Smooth muscle cell (in vitro differentiated cells): ENCODE measurements at regions not wholly inside any gene's neighbourhood (a gene's known extent, or its start where the extent isn't known, plus 50 kb on each side); places are given as distances from the start of the nearest gene placed in this dataset.

ENCODE experiments used
- DNase-seq: peaks from one replicate; lab custom pipeline; 2025; ENCODE audit not compliant: unreplicated experiment; lab: John Stamatoyannopoulos, UW
- H2AFZ ChIP-seq: fragments of 200-600 bp; sonication (generic); 2 replicates; pipeline ENCODE4 v1.6.0; 2016; ENCODE audit warnings: antibody characterized with exemption, low read depth, mild to moderate bottlenecking
- H3F3A ChIP-seq: fragments of 200-600 bp; sonication (generic); 2 replicates; pipeline ENCODE4 v1.6.0; 2017; ENCODE audit warnings: antibody characterized with exemption, low read depth
- H3K27ac ChIP-seq: fragments of 200-600 bp; sonication (generic); 2 replicates; pipeline ENCODE4 v1.5.1; 2016; ENCODE audit warnings: low read depth, mild to moderate bottlenecking
- H3K27me3 ChIP-seq: fragments of 200-600 bp; sonication (generic); 2 replicates; pipeline ENCODE4 v1.6.1; 2016; ENCODE audit warnings: low read depth, mild to moderate bottlenecking
- H3K36me3 ChIP-seq: fragments of 200-600 bp; sonication (generic); 2 replicates; pipeline ENCODE4 v1.5.1; 2016; ENCODE audit warnings: low read depth
- H3K4me1 ChIP-seq: fragments of 200-600 bp; sonication (generic); 2 replicates; pipeline ENCODE4 v1.5.1; 2016; ENCODE audit warnings: low read depth
- H3K4me2 ChIP-seq: fragments of 200-600 bp; sonication (generic); 2 replicates; pipeline ENCODE4 v1.6.0; 2016; ENCODE audit warnings: mild to moderate bottlenecking
- H3K4me3 ChIP-seq: fragments of 200-600 bp; sonication (generic); 2 replicates; pipeline ENCODE4 v1.5.1; 2016; ENCODE audit warnings: mild to moderate bottlenecking
- H3K79me2 ChIP-seq: fragments of 200-600 bp; sonication (generic); 2 replicates; pipeline ENCODE4 v1.6.0; 2016; ENCODE audit warnings: low read depth, mild to moderate bottlenecking
- H3K9ac ChIP-seq: fragments of 200-600 bp; sonication (generic); 2 replicates; pipeline ENCODE4 v1.6.0; 2016; ENCODE audit warnings: low read depth
- H3K9me3 ChIP-seq: fragments of 200-600 bp; sonication (generic); replicated peaks from 2 replicates; pipeline ENCODE4 v1.5.1; 2016; ENCODE audit warnings: low read depth
- H4K20me1 ChIP-seq: fragments of 200-600 bp; sonication (generic); 2 replicates; pipeline ENCODE4 v1.6.0; 2016; ENCODE audit warnings: low read depth
- CTCF ChIP-seq: fragments of 200-600 bp; sonication (generic); IDR thresholded peaks from 2 replicates; pipeline ENCODE4 v1.5.1; 2017; ENCODE audit warnings: borderline replicate concordance, mild to moderate bottlenecking, antibody characterized with exemption; ENCODE audit not compliant: insufficient read depth, poor library complexity, severe bottlenecking
- WGBS: methylation state at CpG from one replicate; pipeline ENCODE4 v1.1.7; 2016; ENCODE audit warnings: low lambda C conversion rate; 5-methylcytosine and 5-hydroxymethylcytosine counted together

- Histone ChIP-seq H3K4me1 (no peaks in the 10 kb centered on the region), H3K79me2 (no peaks in the 10 kb centered on the region), H3K4me3 (no peak overlapping the region), H3K27me3 (no peaks in the 10 kb centered on the region), H3K4me2 (no peak overlapping the region), H3F3A (no peaks in the 10 kb centered on the region), H4K20me1 (no peaks in the 10 kb centered on the region), H3K27ac (no peak overlapping the region), H2AFZ (peak overlapping the region; percentile 66), H3K9me3 (no peaks in the 10 kb centered on the region), H3K9ac (no peak overlapping the region), H3K36me3 (no peaks in the 10 kb centered on the region)
- no peak for TF ChIP-seq CTCF
- WGBS, result 80% methylated on average over 3 of the region's 3 CpGs
- no peak for DNase-seq
These were observed 198.0 kb downstream of the ARL4C start for GRCh38 chr2:234298918-234299317.

- H3K9me3 ChIP-seq, result no peaks in the 10 kb centered on the region
- no peaks in the 10 kb centered on the region for H3F3A ChIP-seq
- H3K4me3 ChIP-seq, result no peak overlapping the region
- peak overlapping the region; percentile 24 for H3K4me2 ChIP-seq
- peak overlapping the region; percentile 17 for H3K27ac ChIP-seq
- H3K27me3 ChIP-seq, result no peaks in the 10 kb centered on the region
- DNase-seq, result no peak
- peak overlapping the region; percentile 60 for H2AFZ ChIP-seq
- no peak overlapping the region for H3K9ac ChIP-seq
- no peaks in the 10 kb centered on the region for H3K4me1 ChIP-seq
- WGBS, result 12% methylated on average over 1 of the region's 1 CpG
- no peak for TF ChIP-seq CTCF
- no peaks in the 10 kb centered on the region for H3K36me3 ChIP-seq
- H3K79me2 ChIP-seq, result no peaks in the 10 kb centered on the region
- H4K20me1 ChIP-seq, result no peaks in the 10 kb centered on the region
These were observed 199.9 kb downstream of the ARL4C start for GRCh38 chr2:234296991-234297390.

- DNase-seq, result no peak
- H3K4me2 ChIP-seq, result no peak overlapping the region
- H4K20me1 ChIP-seq, result no peaks in the 10 kb centered on the region
- no peak for TF ChIP-seq CTCF
- H3K9ac ChIP-seq, result no peak overlapping the region
- H3K27me3 ChIP-seq, result no peaks in the 10 kb centered on the region
- no peaks in the 10 kb centered on the region for H3K79me2 ChIP-seq
- H3F3A ChIP-seq, result peaks cover 5% of the 10 kb centered on the region
- no peaks in the 10 kb centered on the region for H3K9me3 ChIP-seq
- 76% methylated on average over 4 of the region's 4 CpGs for WGBS
- no peaks in the 10 kb centered on the region for H3K4me1 ChIP-seq
- H3K4me3 ChIP-seq, result no peak overlapping the region
- no peaks in the 10 kb centered on the region for H3K36me3 ChIP-seq
- H3K27ac ChIP-seq, result no peak overlapping the region
- no peak overlapping the region for H2AFZ ChIP-seq
These were observed 202.9 kb downstream of the ARL4C start for GRCh38 chr2:234293973-234294372.

GRCh38 chr2:234292962-234293243 is 204.0 kb downstream of the ARL4C start:
- H3K4me2 ChIP-seq, result no peak overlapping the region
- no peaks in the 10 kb centered on the region for H3K36me3 ChIP-seq
- TF ChIP-seq CTCF, result no peak
- no peak overlapping the region for H3K4me3 ChIP-seq
- no peaks in the 10 kb centered on the region for H3K27me3 ChIP-seq
- H3K27ac ChIP-seq, result no peak overlapping the region
- no peaks in the 10 kb centered on the region for H3K9me3 ChIP-seq
- no peaks in the 10 kb centered on the region for H3K4me1 ChIP-seq
- peaks cover 5% of the 10 kb centered on the region for H3F3A ChIP-seq
- no peaks in the 10 kb centered on the region for H3K79me2 ChIP-seq
- H3K9ac ChIP-seq, result no peak overlapping the region
- H4K20me1 ChIP-seq, result no peaks in the 10 kb centered on the region
- H2AFZ ChIP-seq, result no peak overlapping the region
- no peak for DNase-seq
